Thyroid gland (tissue), 4 donors: ENCODE measurements at regions not wholly inside any gene's neighbourhood (a gene's known extent, or its start where the extent isn't known, plus 50 kb on each side); places are given as distances from the start of the nearest gene placed in this dataset.

Source experiments
- CTCF ChIP-seq, 6 experiments: fragments of 200-600 bp in 3 of 6; fragments of 450-650 bp in 3 of 6; sonication (generic) in 3 of 6; IDR thresholded peaks; one replicate each; pipeline ENCODE4 v1.5.1; 2016 to 2019; ENCODE audit warnings: antibody characterized with exemption in 6 of 6, mild to moderate bottlenecking in 2 of 6, inconsistent platforms in 1 of 6, moderate library complexity in 1 of 6
- POLR2A ChIP-seq, 2 donors: fragments of 450-650 bp; IDR thresholded peaks; one replicate each; pipeline ENCODE4 v1.6.1; 2017; ENCODE audit warnings: antibody characterized with exemption in 2 of 2, mild to moderate bottlenecking in 2 of 2, moderate library complexity in 1 of 2

- TF ChIP-seq CTCF (IDR thresholded peaks at IDR 0.05): no peak
- no peak for TF ChIP-seq POLR2A (IDR thresholded peaks at IDR 0.05)
Measured at GRCh38 chr6:11645016-11645415, 107.5 kb downstream of the TMEM170B start.
